HG03354 (cell line): ENCODE measurements at regions not wholly inside any gene's neighbourhood (a gene's known extent, or its start where the extent isn't known, plus 50 kb on each side); places are given as distances from the start of the nearest gene placed in this dataset.

Source experiments
- ATAC-seq: cut with Tn5 transposase; IDR thresholded peaks from one replicate; pipeline ENCODE4 v1.9.1; 2021; ENCODE audit warnings: mild to moderate bottlenecking; ENCODE audit not compliant: unreplicated experiment, poor library complexity, severe bottlenecking

DNA sequence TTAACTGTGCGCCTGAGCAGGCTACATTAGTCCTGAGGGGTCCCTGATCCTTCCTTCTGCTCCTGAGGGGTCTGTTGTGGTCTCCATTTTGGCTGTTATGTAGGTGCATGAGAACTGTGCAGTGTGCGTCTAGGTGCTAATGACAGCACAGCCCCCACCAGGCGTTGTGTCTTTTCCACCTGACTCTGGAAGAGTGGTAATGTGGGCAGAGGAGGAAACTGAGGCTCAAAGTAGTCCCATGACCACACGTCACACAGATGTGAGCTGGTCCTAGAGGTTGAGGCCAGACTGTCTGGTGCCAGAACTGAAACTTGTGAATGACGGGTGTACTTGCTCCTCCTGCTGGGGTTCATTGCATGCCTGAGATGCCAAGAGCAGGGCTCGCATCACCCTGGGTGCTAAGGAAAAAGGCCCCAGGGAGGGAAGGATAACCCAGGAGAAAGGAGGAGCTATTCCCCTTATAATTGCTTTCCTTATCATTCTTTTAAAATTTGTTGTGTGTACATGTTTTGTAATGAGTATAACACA, 111.8 kb downstream of the SLC25A47 start:
- no peak for ATAC-seq

DNA sequence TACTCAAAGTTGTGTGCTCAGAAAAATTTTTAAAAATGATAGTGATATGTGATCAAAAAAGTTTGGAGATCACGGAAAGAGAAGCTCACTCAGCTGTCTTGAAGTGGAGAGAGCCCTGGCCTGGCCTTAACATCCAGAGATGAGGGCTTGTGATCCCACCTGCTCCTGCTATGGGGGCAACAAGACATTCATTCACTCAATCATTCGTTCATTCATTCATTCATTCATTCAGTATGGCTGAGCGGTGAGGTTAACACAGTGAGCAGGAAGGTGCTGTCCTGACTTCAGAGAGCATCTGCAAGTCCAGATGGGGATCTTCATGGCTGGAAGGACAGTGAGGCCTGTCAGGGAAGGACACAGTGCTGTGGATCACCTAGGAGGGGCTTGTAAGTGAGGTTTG, 112.3 kb downstream of the SLC25A47 start:
- no peak for ATAC-seq

DNA sequence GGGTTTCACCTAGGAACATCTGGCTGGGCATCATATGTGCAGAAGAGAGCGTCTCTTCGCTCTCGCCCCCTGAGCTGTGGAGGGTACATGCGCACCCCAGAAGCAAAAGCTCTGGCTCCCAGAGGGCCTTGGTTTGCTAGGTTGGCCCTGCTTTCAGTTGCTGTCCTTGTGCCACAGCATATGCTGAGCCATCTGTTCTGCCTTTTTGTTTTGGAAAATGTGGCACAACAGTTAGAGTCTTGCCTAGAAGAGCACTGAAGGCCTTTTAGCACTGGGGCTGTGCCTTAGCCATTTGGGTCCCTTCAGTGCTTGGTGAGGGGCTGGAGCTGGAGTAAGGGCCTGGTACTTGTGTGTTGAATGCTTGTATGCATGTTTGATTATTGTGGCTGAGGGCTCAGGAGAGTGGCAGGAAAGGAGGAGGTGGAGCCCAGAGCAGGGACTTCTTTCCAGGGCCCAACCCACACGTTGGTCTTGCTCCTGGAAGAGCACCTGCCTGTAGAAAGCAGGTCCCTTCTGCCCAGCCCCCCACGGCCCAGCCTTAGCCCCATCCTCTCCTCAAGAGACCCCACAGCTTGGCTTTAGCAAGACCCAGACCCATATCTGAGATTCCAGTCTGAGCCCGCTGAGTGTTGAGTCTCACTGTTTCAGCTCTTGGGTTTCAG, 113.7 kb downstream of the SLC25A47 start:
- ATAC-seq, result no peak

DNA sequence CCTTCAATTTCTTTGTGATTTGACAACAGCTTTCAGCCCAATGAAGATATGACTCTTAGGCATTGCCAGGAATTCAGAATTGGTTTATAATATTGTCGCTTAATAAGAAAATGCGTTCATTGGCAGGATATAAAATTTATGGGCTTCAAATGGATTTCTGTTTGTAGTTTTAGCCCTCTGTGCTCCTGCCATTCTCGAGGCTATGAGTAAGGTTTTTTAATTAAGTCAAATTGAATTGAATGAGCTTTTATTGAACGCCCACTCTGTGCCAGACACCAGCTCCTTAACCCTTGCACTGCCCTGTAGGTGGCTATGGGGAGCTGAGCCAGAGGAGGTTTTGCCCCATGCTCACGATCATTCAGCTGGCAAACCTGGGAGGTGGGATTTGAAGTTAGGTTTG, 115.1 kb downstream of the SLC25A47 start:
- ATAC-seq, result no peak

DNA sequence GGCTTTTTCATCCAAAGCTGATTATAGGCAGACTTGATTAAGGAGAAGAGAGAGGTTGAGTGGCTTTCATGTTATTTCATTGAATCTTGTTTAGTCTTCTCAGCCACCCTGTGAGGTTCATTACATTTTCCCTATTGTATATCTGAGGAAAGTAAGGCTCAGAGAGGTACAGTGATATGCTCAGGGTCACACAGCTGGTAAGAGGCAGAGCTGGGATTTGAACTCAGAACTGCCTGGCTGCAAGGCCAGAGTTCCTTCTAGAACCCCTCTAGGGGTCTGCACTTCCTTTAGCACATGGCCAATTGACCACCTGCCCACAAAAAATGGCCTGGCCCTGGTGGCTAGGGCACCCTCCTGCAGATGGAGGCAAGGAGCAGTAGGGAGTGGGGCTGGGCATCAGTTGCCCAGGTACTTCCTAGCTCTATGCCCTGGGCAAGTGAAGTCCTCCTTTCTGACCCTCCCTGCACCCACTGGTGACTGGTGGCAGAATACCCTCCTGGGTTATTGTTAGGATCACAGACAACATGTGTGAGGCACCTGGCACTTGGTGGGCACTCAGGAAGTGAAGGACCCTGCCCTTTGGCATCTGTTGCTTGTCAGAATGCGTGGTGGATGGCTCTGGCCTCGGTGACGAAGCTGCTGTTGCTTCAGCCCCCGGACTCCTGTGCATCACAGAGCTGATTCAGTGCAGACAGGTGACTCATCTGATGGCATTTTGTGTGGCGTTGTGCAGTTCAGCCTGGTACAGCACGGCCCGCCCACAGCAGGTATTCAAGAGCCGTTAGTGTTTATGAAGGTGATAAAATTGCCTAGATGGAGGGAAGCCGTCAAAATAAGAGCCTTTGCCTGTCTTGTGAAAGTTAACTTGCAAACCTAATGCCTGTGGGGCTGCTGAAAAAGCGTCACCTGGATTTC, 115.8 kb downstream of the SLC25A47 start:
- ATAC-seq, result no peak

DNA sequence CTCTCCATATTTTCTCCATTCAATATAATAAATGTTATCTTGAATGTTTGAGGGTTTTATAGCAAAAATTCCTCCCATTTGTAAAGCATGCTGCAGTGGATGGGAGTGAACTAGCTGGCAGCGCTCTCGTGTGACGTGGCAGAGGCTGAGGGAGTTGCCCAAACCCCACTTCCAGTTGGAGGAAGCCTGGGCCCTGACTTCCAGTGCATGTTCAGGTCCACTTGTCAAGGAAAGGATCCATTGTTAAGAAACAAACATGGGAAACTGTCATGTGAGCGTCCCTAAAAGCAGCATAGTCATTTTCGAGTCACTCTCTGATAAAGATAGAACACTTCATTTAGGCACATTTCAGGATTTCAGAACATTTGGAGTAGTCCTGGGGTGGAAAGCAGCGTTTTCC, 116.6 kb downstream of the SLC25A47 start:
- no peak for ATAC-seq

DNA sequence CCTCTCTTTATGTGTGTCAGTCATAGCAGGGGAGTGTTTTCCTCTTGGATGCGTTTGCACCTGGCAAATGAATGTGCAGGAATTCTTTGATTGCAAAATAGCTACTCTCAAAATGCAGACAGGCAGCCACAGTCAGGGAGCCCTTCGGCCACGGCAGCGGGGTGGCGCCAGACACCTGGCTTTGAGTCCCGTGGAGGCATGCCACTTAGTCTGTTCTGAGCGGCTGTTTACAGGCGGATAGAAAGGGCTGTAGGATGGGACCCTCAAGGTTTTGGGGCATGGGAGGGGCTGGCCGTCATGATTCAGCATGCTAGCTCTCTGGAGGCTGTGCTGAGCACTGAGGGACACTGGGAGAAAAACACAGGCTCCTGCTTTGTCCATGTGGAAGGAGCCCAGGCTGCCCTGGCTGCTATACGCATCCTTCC, 117.1 kb downstream of the SLC25A47 start:
- ATAC-seq, result no peak

DNA sequence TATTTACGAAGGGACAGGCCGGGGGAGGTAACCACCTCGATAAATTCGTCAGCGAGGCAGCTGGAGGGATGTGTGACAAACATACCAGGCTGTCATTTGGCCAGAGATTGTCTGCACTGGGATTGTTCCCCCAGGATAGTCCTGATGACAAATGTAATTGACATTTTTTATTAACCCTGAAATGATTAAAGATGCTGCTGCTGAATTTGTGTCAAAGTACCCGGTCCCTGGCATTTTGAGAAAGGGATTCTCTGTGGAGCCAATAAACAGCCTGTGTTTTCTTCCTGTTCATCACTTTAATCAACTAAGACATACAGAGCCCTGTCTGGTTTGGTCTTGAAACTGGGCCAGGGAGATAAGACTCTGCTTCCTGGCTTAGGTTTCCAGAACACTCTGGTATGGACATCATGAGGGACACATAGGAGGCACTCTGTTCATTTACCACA, 117.6 kb downstream of the SLC25A47 start:
- no peak for ATAC-seq

DNA sequence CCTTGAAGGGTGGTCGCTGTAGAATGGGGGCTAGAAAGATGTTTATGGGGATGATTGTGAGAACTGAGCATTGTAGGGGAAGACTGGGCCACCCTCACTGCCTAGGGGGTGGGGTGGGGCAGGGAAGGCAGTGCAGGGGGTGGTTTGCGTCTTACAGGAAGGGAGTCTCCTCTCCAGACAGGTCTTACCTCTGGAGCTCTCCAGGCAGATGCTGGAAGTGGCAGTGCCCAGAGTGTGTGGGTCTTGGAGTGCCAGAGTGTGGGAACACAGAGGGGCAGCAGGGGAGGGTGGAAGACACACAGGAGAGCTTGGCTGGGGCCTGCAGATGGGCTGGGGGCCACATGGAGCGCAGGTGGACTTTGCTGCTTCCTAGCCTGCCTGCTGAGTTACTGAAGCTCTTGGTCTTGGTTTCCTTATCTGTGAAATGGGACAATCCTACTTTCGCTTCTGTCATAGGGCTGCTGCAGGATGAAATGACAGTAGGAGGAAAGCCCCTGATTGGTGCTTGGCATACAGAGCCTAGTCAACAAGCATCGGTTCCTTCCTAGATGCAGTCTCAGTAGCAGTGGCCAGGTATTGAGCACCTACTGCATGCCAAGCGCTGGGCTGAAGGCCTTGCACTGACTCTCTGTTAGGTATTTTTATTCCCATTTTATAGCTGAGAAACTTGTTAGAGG, 118.3 kb downstream of the SLC25A47 start:
- no peak for ATAC-seq

DNA sequence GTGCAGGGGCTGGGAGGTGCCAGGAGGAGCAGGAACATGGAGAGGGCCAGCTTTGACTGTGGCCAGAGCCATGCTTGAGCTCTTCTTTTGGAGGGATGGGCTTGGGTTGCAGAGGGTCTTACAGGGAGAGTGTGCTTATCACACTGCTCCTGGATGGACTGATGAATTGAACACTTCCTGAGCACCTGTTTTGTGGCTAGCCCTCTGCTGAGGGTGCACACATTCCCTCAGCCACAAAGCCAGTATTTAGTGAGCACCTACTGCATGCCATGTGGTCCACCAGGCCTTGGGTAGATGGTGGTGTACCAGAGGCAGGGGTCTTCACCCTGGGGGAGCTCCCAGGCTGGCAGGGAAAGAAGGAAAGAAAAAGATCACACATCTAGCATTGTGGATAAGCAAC, 118.9 kb downstream of the SLC25A47 start:
- no peak for ATAC-seq

DNA sequence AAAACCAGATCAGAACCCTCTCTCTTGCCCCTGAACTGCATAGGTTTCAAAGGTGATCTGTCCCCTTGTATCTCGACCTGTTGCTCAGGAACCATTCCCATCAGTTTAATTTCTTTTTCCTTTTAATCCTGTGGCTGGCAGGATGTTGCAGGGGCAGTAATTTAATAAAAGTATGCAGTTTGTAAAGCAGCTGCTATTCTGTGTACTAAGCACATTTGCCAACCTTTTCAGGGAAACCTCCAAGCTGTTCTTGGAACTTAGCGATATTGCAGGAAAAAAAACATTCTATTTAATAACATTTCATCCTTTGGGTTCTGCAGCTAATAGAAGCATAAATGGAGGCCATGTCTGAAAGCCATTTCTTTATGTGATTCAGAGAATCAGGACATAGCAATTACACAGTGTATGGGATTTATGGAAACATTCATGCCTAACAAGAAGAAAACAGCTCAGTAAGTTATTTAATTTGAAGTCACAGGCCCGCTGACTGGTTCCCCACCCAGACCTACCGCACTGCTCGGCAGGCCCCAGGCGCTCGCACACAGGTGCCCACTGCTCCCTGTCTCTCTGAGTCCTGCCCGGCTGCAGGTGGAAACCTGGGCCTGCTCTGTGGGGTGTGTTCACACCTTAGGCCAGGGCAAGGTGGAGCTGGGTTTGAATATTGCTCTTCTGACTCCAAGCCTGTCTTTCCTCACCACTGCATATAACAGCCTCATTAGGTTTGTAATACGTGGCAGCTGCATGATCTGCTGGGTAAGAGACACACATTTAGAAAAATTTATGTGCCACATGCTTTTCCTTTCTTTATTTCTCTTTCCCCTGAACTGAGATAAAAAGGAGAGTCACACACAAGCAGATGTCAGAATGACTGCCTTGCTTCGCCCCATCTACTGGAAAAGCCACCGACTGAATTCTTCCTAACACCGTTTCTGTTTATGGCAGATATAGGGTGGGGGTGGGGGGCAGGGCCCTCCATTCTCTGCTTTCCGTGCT, 119.7 kb downstream of the SLC25A47 start:
- ATAC-seq, result no peak

DNA sequence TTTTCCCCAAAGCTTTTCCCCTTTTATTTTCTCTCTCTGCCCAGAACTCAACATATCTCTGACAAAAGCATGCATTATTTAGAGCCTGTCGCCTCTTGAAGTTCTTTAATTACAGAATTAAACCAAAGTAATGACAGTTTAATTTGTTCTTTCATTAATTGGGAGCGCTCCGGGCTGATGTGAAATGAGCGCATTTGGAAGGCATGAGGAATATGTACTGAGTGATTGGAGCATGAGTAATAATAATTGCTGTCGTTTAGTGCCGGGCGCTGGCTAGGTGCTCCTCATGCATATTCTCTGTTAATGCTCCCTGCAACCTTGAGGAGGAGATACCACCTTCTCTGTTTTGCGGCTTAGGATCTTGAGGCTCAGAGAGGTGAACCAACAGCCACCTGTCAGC, 120.5 kb downstream of the SLC25A47 start:
- no peak for ATAC-seq

DNA sequence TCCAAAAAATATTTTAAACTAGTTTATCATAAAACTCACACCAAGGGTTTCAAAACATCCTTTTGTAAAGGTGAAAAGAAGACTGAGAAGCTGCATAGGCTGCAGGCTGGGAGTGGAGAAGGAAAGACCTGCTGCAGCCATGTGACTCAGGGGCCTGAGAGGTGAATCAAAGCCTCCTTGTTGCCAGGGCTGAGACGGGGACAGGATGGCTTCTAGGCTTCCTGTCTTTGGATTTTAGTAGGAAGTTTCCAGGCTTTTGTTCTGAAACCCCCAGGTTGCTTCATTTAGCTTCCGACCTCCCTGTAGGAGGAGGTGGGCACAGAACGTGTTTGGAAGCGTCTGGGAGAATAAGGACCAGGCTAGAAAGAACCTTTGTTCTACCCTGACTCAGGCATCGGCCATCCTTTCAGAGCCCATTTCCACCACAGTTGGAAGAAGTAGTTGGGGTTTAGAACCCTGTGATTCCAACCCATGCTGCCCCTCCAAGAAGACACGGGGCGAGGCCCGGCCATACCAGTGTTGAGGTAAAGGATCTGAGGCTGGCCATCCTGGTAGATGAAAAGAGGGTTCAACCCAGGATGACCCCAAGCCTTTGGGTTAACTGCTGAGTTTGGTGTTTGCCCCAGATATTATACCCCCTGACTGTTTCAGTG, 122.4 kb downstream of the SLC25A47 start:
- no peak for ATAC-seq

DNA sequence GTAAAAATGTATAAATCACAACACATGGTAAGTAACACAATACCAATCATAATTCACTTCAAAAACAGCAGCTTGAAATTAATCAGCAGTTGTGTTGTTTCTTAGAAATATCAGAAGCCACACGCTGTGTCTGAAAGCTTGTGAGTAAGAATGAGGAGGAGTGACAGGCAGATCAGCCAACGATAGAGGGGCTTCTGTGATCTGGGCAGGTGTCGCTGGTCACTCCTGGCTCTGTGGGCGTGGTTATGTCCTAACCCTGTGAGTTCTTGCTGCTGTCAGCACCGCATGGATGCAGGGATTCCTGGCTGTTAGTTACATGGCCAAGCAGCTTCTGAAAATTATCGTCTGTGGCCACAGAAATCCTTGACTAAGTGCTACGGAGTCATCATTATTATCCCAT, 123.4 kb downstream of the SLC25A47 start:
- ATAC-seq, result no peak

DNA sequence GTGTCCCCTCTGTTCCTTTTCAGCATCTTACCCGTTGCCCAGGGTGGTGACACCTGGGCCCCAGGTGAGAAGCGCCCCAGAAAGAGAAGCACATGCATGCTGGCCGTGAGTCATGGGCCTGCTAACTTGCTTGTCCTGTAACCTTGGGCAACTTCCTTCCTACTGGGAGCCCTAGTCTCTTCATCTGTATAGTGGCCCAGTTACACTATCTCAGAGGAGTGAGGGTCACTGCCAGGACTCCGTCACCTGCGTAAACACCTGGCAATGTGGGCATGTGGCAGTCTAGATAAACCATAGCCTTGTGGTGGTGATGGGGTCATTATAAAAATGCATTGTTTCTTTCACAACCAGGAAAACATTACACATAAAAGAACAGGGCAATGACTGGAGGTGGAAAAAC, 125.2 kb downstream of the SLC25A47 start:
- ATAC-seq, result no peak

DNA sequence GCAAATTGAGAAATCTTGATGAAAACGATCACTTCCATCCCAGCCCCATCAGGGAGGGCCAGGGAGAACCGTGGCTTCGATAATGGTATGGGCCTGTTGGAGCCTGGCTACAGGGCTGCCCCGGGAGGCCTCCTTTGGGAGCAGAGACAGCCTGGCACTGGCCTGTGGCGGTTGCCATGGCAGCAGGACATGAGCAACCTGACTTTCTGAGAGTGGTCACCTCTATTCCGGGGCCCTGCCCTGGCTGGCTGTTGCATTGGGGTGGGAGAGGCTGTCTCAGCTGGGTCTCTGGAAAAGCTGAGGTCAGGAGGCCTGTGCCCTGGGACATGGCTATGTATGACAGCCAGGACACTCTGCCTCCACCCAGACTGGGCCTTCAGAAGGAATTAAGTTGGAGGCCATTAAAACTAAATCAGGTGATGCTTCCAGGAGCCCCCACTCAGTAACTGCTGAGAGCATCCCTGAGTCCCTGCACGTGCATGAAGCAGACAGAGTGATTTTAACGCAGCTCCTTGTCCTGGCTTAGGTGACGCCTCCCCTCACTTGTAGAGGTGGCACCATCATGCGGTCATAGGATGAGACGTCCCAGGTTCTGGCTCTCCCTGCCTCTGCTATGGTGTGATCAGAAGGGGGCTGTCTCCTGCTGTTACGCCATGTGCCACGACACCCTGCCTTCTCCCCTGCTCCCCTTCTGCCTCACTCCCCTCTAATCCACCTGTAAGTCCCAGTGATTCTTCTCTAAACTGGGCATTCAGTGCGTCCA, 126.3 kb downstream of the SLC25A47 start:
- no peak for ATAC-seq

DNA sequence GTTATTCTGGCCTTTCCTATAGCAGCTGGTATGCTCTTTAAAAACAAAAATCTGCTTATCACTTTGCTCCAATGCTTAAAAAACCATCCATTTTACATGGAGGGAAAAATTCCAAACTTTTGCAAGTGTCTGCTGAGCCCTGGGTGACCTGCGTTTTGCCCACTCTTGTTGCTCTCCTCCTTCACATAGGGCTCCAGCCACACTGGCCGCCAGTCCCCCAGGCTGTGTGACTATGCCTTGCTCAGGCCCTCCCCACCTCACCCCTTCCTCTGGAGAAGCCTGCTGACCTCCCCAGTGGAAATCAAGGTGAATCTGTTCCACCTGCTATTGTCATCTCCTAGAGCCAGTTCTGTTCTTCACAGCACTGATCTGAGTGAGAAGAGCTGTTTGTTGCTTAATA, 126.9 kb downstream of the SLC25A47 start:
- no peak for ATAC-seq

DNA sequence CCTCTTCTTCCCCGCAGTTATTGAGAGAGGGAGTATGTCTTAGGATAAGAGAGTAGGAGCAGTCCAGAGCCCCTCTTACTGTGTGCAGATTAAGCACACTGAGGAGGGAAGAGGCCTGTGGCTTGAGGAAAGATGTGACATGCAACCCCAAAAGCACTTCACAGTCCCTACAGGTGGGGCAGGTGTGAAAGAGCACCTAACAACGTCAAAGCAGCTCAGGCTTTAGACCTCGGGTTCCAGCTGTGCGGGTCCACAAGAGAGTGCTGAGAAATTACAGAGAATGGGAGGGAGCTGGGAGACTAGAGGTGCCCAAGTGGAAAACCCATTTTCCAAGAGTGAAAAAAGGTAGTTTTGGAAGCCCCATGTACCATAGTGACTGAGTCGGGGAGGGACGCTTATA, 127.6 kb downstream of the SLC25A47 start:
- ATAC-seq, result no peak
